ENCODE measurements at regions not wholly inside any gene's neighbourhood (a gene's known extent, or its start where the extent isn't known, plus 50 kb on each side); places are given as distances from the start of the nearest gene placed in this dataset.
"Not testable (repeated sequence)": the region's sequence is repeated elsewhere in the genome, so short reads cannot be mapped to it uniquely, and the experiment has no call there.

DNA sequence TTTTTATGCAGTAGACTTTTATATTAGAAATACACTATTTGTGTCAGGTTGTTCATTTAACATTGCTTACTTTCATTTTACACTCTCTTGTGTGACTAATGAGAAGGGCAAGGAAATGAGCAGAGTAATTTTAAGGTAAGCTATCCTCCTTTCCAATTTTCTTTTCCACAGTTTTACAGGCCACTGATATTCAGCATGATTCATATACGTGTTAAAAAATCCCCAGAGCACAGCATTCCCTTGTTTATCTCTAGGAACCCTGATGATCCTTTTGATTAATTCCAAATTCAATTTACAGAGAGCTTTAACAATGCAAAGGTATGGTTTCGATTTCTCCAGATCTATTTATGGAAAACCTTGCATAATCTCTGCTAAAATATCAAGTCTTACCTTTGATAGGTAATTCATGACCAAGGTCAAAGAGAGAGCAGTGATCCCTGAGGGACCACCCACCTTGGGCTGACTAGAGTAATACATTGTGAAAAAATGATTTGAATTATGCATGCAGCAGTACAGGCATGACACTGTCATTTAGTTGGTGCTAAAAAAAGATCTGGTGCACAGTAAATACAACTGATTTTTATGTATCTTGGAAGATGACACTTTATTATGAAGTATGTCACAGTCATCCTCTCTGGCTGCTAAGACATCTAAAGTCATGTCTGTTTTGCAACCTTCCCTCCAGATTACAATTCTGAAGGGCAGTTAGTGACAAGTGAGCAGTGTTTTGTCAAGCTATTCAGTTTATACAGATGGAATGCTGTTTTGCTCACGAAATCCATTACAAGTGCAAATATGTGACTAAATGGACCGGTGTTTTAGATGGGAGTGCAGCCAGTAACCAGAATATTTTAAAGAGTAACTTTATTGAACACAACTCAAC lies 736.6 kb downstream of the EPHA7 start:
- Histone ChIP-seq H3K4me3 (no peak overlapping the region), H3K27me3 (no peaks in the 10 kb centered on the region), H3K4me1 (no peaks in the 10 kb centered on the region), H3K27ac (no peak overlapping the region), H3K9me3 (no peaks in the 10 kb centered on the region), H3K36me3 (no peaks in the 10 kb centered on the region)
- DNase-seq (no peak), ATAC-seq (no peak)
- intact Hi-C loops (cut with DNase I), result no loop called here
- TF ChIP-seq, protein P1, sequence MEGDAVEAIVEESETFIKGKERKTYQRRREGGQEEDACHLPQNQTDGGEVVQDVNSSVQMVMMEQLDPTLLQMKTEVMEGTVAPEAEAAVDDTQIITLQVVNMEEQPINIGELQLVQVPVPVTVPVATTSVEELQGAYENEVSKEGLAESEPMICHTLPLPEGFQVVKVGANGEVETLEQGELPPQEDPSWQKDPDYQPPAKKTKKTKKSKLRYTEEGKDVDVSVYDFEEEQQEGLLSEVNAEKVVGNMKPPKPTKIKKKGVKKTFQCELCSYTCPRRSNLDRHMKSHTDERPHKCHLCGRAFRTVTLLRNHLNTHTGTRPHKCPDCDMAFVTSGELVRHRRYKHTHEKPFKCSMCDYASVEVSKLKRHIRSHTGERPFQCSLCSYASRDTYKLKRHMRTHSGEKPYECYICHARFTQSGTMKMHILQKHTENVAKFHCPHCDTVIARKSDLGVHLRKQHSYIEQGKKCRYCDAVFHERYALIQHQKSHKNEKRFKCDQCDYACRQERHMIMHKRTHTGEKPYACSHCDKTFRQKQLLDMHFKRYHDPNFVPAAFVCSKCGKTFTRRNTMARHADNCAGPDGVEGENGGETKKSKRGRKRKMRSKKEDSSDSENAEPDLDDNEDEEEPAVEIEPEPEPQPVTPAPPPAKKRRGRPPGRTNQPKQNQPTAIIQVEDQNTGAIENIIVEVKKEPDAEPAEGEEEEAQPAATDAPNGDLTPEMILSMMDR (IDR thresholded peaks at IDR 0.05), result no peak
- TF ChIP-seq POLR2A (IDR thresholded peaks at IDR 0.05), result no peak
- WGBS (ENCODE audit: insufficient coverage, low coverage, low lambda C conversion rate, missing lambda C conversion rate), result 38% methylated on average over 4 of the region's 4 CpGs

DNA sequence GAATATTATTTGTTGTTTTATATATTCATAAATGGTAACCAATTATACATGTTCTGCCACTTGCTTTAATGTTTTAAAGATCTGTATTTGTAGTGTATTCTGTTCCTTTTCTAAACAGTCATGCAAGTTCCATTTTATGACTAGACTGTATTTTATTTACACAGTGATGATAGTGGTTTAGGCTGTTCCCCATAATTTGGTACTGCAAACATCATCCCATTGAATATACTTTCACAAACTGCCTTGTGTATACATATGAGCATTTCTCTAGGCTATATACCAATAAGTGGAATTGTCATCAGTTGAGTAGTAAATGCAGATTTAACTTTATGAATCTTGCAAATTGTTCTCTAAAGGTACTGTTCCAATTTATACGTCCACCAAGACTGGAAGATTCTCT lies 738.0 kb downstream of the EPHA7 start:
- 61% methylated on average over 1 of the region's 1 CpG for WGBS (ENCODE audit: insufficient coverage, low coverage, low lambda C conversion rate, missing lambda C conversion rate)
- ATAC-seq, result no peak
- Histone ChIP-seq H3K27ac (no peak overlapping the region), H3K9me3 (no peaks in the 10 kb centered on the region), H3K4me3 (no peak overlapping the region), H3K4me1 (no peaks in the 10 kb centered on the region), H3K27me3 (no peaks in the 10 kb centered on the region), H3K36me3 (no peaks in the 10 kb centered on the region)
- no peak for TF ChIP-seq POLR2A (IDR thresholded peaks at IDR 0.05)
- TF ChIP-seq, protein P1 (IDR thresholded peaks at IDR 0.05), result no peak
- intact Hi-C loops (cut with DNase I), result no loop called here
- no peak for DNase-seq

DNA sequence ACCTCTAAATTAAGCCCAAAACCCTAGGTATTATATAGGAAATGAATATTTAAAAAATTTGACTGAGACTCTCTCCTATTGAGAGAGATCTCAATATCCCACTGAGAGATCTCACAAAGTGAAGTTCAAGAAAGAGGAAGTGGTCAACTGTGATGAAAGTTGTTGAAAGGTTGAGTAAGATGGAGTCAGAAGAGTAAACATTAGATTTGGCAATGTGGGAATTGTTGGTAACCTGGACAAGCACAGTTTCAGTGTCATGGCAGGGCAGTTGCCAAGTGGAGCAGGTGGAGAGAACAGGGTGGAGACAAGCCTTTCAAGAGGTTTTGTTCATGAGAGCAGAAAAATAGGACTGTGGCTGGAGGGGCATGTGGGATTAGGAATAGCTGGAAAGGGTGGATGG lies 747.9 kb downstream of the EPHA7 start:
- H3K27ac ChIP-seq; H3K4me1 ChIP-seq; H3K36me3 ChIP-seq; DNase-seq; H3K9me3 ChIP-seq; H3K27me3 ChIP-seq; intact Hi-C loops (cut with DNase I); H3K4me3 ChIP-seq: not testable (repeated sequence)
- peak in 3 of 4 donors; percentile 44 to 64 (median 59) for ATAC-seq

DNA sequence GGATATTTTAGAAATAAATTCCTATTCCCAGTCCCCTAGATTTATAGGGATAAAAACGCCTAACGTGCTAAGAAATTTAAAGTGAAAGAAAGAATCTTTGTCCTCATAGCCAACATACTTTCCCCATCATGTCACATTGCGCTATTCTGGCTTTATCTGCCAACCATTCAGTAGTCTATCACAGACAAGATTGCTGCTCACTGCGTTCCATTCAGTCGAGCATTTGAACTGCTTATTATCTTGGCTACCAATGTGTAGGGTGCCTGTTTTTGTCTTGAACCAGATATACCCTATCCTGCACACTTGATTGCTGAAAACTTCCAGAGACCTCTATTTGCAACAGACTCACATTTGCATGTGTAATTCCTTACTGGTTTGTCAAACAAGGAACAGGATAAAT lies 751.5 kb downstream of the EPHA7 start:
- intact Hi-C loops (cut with DNase I), result no loop called here
- WGBS (ENCODE audit: insufficient coverage, low coverage, low lambda C conversion rate, missing lambda C conversion rate), result 32% methylated on average over 5 of the region's 5 CpGs
- no peak for ATAC-seq

More for the DNA sequence above, 751.5 kb downstream of the EPHA7 start:
- TF ChIP-seq POLR2A (IDR thresholded peaks at IDR 0.05), result no peak
- TF ChIP-seq, protein P1 (IDR thresholded peaks at IDR 0.05), result no peak
- no peak overlapping the region for H3K27ac ChIP-seq
- no peaks in the 10 kb centered on the region for H3K4me1 ChIP-seq
- H3K27me3 ChIP-seq, result no peaks in the 10 kb centered on the region
- no peaks in the 10 kb centered on the region for H3K36me3 ChIP-seq
- no peak for DNase-seq
- no peak overlapping the region for H3K4me3 ChIP-seq
- H3K9me3 ChIP-seq, result no peaks in the 10 kb centered on the region
